HepG2 (cell line): ENCODE measurements at regions not wholly inside any gene's neighbourhood (a gene's known extent, or its start where the extent isn't known, plus 50 kb on each side); places are given as distances from the start of the nearest gene placed in this dataset.

Experiments used
- CENPT ChIP-seq: sonication (generic); formaldehyde crosslinking; IDR thresholded peaks from 2 replicates; pipeline ENCODE4 v1.8.0; 2022; ENCODE audit warnings: low read depth, mild to moderate bottlenecking, moderate library complexity, missing genetic modification reagents
- JUN ChIP-seq: sonication (generic); formaldehyde crosslinking; IDR thresholded peaks from 2 replicates; pipeline ENCODE4 v1.4.0; 2020; ENCODE audit warnings: mild to moderate bottlenecking, missing genetic modification reagents
- SAFB2 ChIP-seq: sonication (generic); formaldehyde crosslinking; IDR thresholded peaks from 2 replicates; pipeline ENCODE4 v1.5.1; 2020; ENCODE audit warnings: missing genetic modification reagents, low read depth, mild to moderate bottlenecking, borderline replicate concordance
- TFAP4 ChIP-seq: sonication (generic); IDR thresholded peaks from 2 replicates; pipeline ENCODE4 v1.6.1; 2016; ENCODE audit warnings: low read depth, borderline replicate concordance
- THAP8 ChIP-seq: sonication (generic); formaldehyde crosslinking; IDR thresholded peaks from 2 replicates; pipeline ENCODE4 v1.5.1; 2020; ENCODE audit warnings: missing genetic modification reagents, mild to moderate bottlenecking, borderline replicate concordance
- ZNF318 ChIP-seq: sonication (generic); formaldehyde crosslinking; IDR thresholded peaks from 2 replicates; pipeline ENCODE4 v1.4.0; 2020; ENCODE audit warnings: mild to moderate bottlenecking, missing genetic modification reagents
- ZNF367 ChIP-seq: sonication (generic); formaldehyde crosslinking; IDR thresholded peaks from 2 replicates; pipeline ENCODE4 v1.4.0; 2020; ENCODE audit warnings: missing genetic modification reagents, borderline replicate concordance

GRCh38 chr4:188221090-188221489, 81.8 kb downstream of the TRIML1 start (continued):
- no peak for TF ChIP-seq ZNF318
- no peak for TF ChIP-seq ZNF367 (CRISPR knock-in tag)
- no peak for TF ChIP-seq CENPT (CRISPR knock-in tag)
- TF ChIP-seq THAP8 (CRISPR knock-in tag), result no peak
- TF ChIP-seq SAFB2 (CRISPR knock-in tag), result no peak
- no peak for TF ChIP-seq JUN (CRISPR knock-in tag)
- no peak for TF ChIP-seq TFAP4
